Hematopoietic multipotent progenitor cell (in vitro differentiated cells): ENCODE measurements at regions not wholly inside any gene's neighbourhood (a gene's known extent, or its start where the extent isn't known, plus 50 kb on each side); places are given as distances from the start of the nearest gene placed in this dataset.
"Not testable (repeated sequence)": the region's sequence is repeated elsewhere in the genome, so short reads cannot be mapped to it uniquely, and the experiment has no call there.

Source experiments
- DNase-seq, 3 donors: peaks; one replicate each; pipeline ENCODE4 v3.0.0-alpha.2; 2011 to 2015; ENCODE audit warnings: low read depth in 2 of 3, low spot score in 2 of 3

- no peak for DNase-seq
Measured at GRCh38 chr18:73156117-73156516, 288.3 kb upstream of the NETO1 start.

GRCh38 chr18:73153271-73153670 lies 285.5 kb upstream of the NETO1 start:
- DNase-seq: no peak

DNA sequence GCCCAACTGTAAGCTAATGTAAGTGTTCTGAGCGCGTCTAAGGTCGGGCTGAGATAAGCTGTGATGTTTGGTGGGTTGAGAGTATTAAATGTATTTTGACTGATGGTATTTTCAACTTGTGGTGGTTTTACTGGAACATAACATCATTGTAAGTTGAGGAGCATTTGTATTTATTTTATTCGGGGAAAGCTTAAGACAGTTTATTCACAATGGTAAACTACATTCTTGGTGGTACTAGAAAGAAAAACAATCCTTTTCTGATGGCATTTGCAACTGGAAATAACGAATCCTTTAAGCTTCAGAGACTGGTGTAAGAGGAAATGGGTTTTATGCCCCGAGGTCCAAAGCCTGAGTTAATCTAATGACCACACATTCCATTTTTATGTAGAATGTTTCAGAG lies 283.3 kb upstream of the NETO1 start:
- DNase-seq: no peak

DNA sequence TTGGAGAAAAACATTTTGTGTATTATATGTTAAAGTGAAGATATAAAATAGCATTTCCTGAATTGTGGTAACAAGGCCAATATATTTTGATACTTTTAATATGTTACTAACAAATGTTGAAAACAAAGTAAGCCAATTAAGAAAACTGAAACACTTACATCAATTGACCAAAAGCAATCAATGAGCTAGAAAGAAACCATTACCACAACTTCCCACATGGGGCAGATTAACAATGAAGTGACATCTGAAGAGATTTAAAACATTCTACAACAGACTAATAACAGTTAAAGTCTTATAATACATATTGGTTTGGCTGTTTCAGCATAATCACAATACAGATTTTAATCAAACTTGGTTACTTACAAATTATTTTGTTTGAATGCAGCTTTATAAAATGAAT lies 282.4 kb upstream of the NETO1 start:
- DNase-seq: no peak

DNA sequence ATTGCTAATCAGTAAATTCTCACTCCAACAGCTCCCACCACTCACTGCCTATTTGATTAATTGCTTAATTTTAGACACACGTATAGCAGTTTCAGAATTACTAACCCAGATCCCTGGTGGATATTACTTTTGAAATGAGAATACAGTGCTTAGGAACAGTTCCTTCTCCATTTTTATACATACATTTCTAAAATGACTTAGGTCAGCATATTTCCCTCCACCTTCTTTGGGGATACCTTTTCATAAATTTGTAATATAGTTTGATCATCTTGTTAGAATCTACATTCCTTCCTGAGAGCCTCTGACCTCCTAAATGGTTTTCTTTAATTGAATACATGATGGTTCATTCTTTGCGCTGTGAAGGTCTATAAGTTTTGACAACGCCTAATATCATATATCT lies 279.8 kb upstream of the NETO1 start:
- DNase-seq: no peak

DNA sequence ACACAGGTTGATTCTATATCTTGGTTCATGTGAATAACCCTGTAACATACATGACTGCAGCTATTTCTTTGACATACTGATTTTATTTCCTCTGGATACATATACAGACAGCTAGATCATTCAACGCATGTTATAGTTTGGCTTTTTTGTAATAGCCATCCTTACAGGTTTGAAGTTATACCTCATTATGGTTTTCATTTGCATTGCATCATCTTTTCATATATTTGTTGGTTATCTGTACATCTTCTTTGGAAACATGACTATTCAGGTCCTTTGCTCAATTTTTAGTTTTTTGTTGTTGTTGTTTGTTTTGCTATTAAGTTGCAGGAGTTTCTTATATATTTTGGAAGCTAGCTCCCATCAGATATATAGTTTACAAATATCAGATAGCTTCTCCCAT lies 276.2 kb upstream of the NETO1 start:
- no peak for DNase-seq

- peak in 1 of 3 donors; percentile 17 for DNase-seq
Measured at GRCh38 chr18:73136134-73136533, 268.3 kb upstream of the NETO1 start.

- DNase-seq: no peak
Measured at GRCh38 chr18:73124175-73124574, 256.4 kb upstream of the NETO1 start.

DNA sequence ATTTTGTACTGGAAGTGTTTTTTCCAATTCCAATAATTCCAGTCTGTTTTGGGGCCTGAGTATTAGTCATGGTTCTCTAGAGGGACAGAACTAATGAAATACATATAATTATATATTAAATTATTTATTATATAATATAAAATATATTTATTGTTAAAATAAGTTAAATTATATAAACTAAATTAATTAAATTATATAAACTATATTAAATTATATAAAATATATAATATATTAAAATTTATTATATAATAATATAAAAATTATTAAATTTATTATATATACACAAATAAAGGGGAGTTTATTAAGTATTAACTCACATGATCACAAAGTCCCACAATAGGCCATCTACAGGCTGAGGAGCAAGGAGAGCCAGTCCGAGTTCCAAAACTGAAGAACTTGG lies 253.4 kb upstream of the NETO1 start:
- DNase-seq: no peak

GRCh38 chr18:73120626-73121025 lies 252.8 kb upstream of the NETO1 start:
- DNase-seq: no peak

- no peak for DNase-seq
Measured at GRCh38 chr18:73119574-73119973, 251.8 kb upstream of the NETO1 start.

DNA sequence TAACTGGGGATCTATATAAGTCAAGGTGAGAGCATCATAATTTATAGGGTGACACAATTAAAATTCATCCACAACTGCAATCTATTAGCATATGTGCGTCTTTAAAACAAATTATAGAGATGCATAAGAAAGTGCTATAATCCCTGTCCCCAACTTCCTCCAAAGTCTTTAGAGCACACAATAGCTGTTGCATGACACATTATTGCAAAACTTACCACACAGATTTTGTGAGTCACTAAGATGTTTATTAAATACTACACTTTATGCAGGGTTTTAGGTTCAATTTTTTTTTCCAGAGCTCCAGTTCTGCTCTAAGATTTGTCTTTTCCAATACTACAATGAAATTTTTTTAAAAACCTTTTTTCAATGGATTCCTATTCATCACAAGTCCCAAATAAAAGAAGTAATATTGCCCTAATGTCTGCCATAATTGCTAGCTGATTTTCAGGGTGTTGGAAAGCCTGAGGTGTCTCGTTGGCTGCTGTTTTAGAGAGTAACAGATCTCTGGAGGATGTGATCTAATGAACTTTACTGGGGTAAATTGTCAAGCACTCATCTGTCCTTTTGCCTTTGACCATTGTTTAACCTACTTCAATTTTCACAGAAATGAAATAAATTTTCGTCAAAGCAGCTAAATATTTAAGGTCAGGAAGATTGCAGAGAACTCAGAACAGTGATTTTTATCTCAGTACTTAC lies 250.5 kb upstream of the NETO1 start:
- DNase-seq: no peak

GRCh38 chr18:73110307-73110706 lies 242.5 kb upstream of the NETO1 start:
- DNase-seq: no peak

- no peak for DNase-seq
Measured at GRCh38 chr18:73101977-73102376, 234.2 kb upstream of the NETO1 start.

DNA sequence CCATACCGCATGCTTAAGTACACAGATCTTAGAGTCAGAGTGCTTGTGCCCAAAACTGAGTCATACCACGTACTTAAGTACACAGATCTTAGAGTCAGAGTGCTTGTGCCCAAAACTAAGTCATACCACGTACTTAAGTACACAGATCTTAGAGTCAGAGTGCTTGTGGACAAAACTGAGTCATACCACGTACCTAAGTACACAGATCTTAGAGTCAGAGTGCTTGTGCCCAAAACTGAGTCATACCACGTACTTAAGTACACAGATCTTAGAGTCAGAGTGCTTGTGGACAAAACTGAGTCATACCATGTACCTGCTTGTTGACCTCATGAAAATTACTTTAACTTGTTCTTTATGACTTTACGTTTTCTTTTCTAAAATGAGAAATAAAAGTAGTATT lies 233.7 kb upstream of the NETO1 start:
- not testable (repeated sequence) for DNase-seq

DNA sequence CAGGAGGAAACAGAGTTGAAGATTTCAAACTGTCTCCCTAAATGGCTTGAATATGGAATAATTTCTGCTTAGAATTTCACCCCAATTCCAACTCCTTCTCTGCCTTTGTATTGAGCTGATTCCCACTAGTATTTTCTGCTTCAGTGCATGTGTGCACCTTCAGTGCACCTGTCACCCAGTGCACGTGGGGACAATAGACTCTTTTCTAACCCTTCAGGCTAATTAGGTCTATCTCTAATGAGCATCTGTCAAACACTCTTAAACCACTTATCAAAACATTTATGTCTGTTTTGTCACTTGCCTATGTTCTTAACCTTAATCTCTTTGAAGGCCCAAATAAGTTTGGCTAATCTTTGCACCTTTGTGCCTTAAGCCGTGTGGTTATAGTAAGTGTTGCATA lies 232.0 kb upstream of the NETO1 start:
- DNase-seq: no peak

- DNase-seq: no peak
Measured at GRCh38 chr18:73093687-73094250, 226.0 kb upstream of the NETO1 start.

DNA sequence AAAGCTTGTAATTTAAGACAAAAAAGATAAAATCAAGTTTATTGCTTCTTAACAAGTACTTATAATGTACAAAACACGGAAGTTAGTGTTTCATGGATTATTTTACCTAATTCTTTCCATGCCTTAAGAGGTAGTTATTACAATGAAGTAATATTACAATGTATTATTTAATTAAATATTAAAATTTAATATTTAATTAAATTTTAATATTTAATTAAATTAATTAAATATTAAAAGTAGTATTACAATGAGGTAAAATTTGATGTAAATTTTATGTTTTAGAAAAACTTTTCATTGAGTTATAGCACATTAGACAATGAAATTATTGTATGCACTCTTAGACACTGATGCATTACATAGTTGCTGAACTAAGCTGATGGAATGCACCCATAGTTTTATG lies 220.7 kb upstream of the NETO1 start:
- DNase-seq: no peak

DNA sequence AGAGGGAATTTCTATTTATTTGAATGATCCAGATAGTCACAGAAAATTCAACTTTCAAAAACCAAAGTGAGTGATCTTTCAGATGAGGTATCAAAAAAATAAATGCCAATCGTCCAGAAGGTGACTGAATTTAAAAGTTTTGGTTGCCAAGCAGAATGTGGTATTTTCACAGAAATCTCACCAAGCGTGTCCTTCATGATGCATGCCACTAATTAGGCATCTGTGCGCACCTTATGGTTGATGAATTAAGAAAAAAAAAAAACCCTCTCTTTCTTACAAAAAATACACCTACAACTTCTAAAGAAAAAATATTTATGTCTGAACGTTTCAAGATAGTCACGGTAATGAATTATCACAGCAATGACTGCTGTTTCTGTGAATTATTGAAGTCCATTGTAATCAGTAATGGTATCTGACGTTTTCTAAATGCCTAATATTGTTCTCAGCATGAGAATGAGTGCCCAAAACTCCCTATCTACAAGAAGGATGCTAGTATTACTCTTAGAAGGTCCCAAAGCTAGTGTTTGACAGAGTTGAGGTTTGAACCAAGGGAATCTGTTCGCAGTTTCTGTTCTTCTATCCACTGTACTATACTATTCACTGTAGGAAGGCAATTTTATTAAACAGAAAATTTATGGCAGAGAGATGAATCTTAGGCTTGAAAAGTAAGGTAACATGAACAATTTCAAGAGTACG lies 219.6 kb upstream of the NETO1 start:
- no peak for DNase-seq

DNA sequence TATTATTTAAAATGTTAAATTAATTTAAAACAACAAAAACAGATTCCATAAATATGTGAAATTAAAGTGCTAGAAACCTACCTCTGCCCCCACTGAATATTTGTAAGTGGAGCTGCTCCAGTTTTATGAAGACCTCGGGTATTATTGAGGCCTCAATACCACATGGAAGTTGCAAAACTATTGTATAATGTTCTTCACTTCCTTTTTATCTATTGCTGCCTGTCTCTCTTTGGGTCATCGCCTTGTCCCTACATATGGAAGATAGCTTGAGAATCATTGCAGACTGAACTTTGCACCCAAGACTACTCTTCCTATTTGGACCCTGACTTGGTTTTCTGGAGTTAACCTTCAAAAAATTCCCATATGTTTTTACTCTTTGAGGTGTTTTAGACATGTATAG lies 212.1 kb upstream of the NETO1 start:
- DNase-seq: no peak

GRCh38 chr18:73060666-73061288 lies 193.0 kb upstream of the NETO1 start:
- DNase-seq: no peak

DNA sequence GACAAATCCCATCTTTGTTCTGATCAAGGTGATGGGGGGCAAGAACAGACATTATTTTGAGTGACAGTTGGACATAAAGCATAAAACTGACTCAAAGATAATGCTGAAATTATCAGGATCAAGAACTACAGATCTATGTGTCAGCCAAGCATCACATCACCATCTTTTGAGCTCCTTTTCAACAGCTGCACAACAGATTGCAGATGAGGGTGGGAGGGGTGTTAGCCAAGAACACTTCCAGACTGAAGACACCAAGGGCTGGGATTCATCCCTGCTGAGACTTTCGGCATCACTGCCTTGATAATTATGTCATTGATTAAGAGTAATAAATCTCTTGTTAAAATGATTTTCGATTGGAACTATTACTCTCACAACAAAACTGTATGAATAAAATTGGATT lies 191.5 kb upstream of the NETO1 start:
- DNase-seq: no peak
